Mesenchymal stem cell (in vitro differentiated cells and primary cell): ENCODE measurements at regions not wholly inside any gene's neighbourhood (a gene's known extent, or its start where the extent isn't known, plus 50 kb on each side); places are given as distances from the start of the nearest gene placed in this dataset.

Source experiments
- DNase-seq: peaks from one replicate; pipeline ENCODE4 v3.0.0-alpha.2; 2013
- H2AFZ ChIP-seq: one replicate; pipeline ENCODE4 v1.6.1; 2013; ENCODE audit warnings: low read depth, mild to moderate bottlenecking, control low read depth, inconsistent platforms, low read length, moderate library complexity
- H2AK5ac ChIP-seq: 2 replicates; pipeline ENCODE4 v1.6.1; 2013; ENCODE audit warnings: low read length, moderate library complexity, mild to moderate bottlenecking, inconsistent platforms; ENCODE audit not compliant: severe bottlenecking
- H2BK120ac ChIP-seq: one replicate; pipeline ENCODE4 v1.6.1; 2013; ENCODE audit warnings: low read depth, mild to moderate bottlenecking, inconsistent platforms, low read length, moderate library complexity
- H2BK12ac ChIP-seq, 2 experiments: one replicate each; pipeline ENCODE4 v1.6.1; 2013; ENCODE audit warnings: inconsistent platforms in 2 of 2, low read length in 2 of 2, mild to moderate bottlenecking in 2 of 2, moderate library complexity in 2 of 2, control low read depth in 1 of 2
- H2BK15ac ChIP-seq: one replicate; pipeline ENCODE4 v1.6.1; 2013; ENCODE audit warnings: mild to moderate bottlenecking, low read depth, inconsistent platforms; ENCODE audit not compliant: poor library complexity, severe bottlenecking
- H2BK5ac ChIP-seq: 2 replicates; pipeline ENCODE4 v1.6.1; 2013; ENCODE audit warnings: low read depth, mild to moderate bottlenecking, low read length, control low read depth, inconsistent platforms; ENCODE audit not compliant: poor library complexity, severe bottlenecking
- H3K14ac ChIP-seq, 2 experiments: one replicate each; pipeline ENCODE4 v1.6.1; 2013; ENCODE audit warnings: inconsistent platforms in 2 of 2, low read length in 2 of 2, control low read depth in 1 of 2, mild to moderate bottlenecking in 1 of 2, moderate library complexity in 1 of 2
- H3K18ac ChIP-seq, 2 experiments: one replicate each; pipeline ENCODE4 v1.6.1; 2013; ENCODE audit warnings: inconsistent platforms in 2 of 2, low read length in 2 of 2, control low read depth in 1 of 2, low read depth in 1 of 2, mild to moderate bottlenecking in 1 of 2
- H3K23ac ChIP-seq, 2 experiments: one replicate each; pipeline ENCODE4 v1.6.1; 2013; ENCODE audit warnings: inconsistent platforms in 2 of 2, low read length in 2 of 2, mild to moderate bottlenecking in 2 of 2, moderate library complexity in 2 of 2, control low read depth in 1 of 2
- H3K27ac ChIP-seq: 2 replicates; pipeline ENCODE4 v1.5.1; 2013; ENCODE audit warnings: mild to moderate bottlenecking, moderate library complexity, low read length, control low read depth, inconsistent platforms; ENCODE audit not compliant: poor library complexity, severe bottlenecking
- H3K27me3 ChIP-seq, 2 experiments: 2 replicates each; pipeline versions ENCODE4 v1.6.1 to v1.7.0; 2013; ENCODE audit warnings: low read length in 2 of 2, mild to moderate bottlenecking in 2 of 2, moderate library complexity in 2 of 2, control low read depth in 1 of 2, inconsistent platforms in 1 of 2; ENCODE audit not compliant: control insufficient read depth in 1 of 2, insufficient read depth in 1 of 2
- H3K36me3 ChIP-seq, 2 experiments: 2 replicates each; pipeline versions ENCODE4 v1.6.1 to v1.7.0; 2013; ENCODE audit warnings: low read length in 2 of 2, control low read depth in 1 of 2, inconsistent platforms in 1 of 2, low read depth in 1 of 2, mild to moderate bottlenecking in 1 of 2; ENCODE audit not compliant: insufficient read depth in 2 of 2, control insufficient read depth in 1 of 2
- H3K4ac ChIP-seq, 2 experiments: one replicate each; pipeline ENCODE4 v1.6.1; 2013; ENCODE audit warnings: inconsistent platforms in 2 of 2, low read length in 2 of 2, mild to moderate bottlenecking in 2 of 2, moderate library complexity in 2 of 2, control low read depth in 1 of 2, low read depth in 1 of 2
- H3K4me1 ChIP-seq: 2 replicates; pipeline ENCODE4 v1.6.1; 2013; ENCODE audit warnings: low read depth, low read length, control low read depth; ENCODE audit not compliant: control insufficient read depth, insufficient read depth
- H3K4me2 ChIP-seq: 2 replicates; pipeline ENCODE4 v1.6.1; 2013; ENCODE audit warnings: low read length, mild to moderate bottlenecking, inconsistent platforms; ENCODE audit not compliant: poor library complexity, severe bottlenecking
- H3K4me3 ChIP-seq, 2 experiments: 2 replicates each; pipeline versions ENCODE4 v1.5.1 to v1.7.0; 2013; ENCODE audit warnings: low read length in 2 of 2, mild to moderate bottlenecking in 2 of 2, control low read depth in 1 of 2, low read depth in 1 of 2; ENCODE audit not compliant: insufficient read depth in 1 of 2
- H3K79me1 ChIP-seq: replicated peaks from 2 replicates; pipeline ENCODE4 v1.6.1; 2013; ENCODE audit warnings: mild to moderate bottlenecking, control low read depth, low read length, inconsistent platforms; ENCODE audit not compliant: poor library complexity, severe bottlenecking
- H3K9ac ChIP-seq: 2 replicates; pipeline ENCODE4 v1.7.0; 2013; ENCODE audit warnings: mild to moderate bottlenecking, low read length, moderate library complexity
- H3K9me3 ChIP-seq: 2 replicates; pipeline ENCODE4 v1.7.0; 2013; ENCODE audit warnings: mild to moderate bottlenecking, low read length; ENCODE audit not compliant: control insufficient read depth
- H4K8ac ChIP-seq: one replicate; pipeline ENCODE4 v1.6.1; 2013; ENCODE audit warnings: inconsistent platforms, mild to moderate bottlenecking, low read length, moderate library complexity
- H4K91ac ChIP-seq: one replicate; pipeline ENCODE4 v1.6.1; 2013; ENCODE audit warnings: mild to moderate bottlenecking, low read length, inconsistent platforms
- WGBS: methylation state at CpG from one replicate; pipeline ENCODE4 v1.1.7; 2013; ENCODE audit warnings: mixed read lengths; 5-methylcytosine and 5-hydroxymethylcytosine counted together

DNA sequence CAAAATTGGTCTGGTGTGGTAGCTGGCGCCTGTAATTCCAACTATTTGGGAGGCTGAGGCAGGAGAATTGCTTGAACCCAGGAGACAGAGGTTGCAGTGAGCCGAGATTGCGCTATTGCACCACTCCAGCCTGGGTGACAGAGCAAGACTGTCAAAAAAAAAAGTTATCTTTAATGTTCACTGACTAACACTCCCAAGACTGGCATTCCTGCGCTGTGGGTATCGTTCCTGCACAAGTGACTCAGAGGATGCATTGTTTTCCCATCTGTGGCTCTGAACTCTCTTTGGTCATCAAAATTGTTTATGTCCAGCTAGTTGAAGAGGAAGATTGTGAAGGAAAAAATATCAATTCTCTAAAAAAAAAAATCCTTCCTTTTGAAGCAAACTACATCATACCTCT, 539.0 kb downstream of the SOX11 start:
- Histone ChIP-seq H3K4ac (no peak overlapping the region), H3K9me3 (peaks cover 12% of the 10 kb centered on the region), H3K14ac (no peak overlapping the region), H2AFZ (no peak overlapping the region), H3K9ac (no peak overlapping the region), H2BK120ac (no peak overlapping the region), H3K36me3 (no peaks in the 10 kb centered on the region), H4K8ac (no peak overlapping the region), H3K4me2 (no peak overlapping the region), H2BK12ac (no peak overlapping the region), H3K23ac (no peak overlapping the region), H2AK5ac (no peak overlapping the region), H3K79me1 (no peaks in the 10 kb centered on the region), H4K91ac (no peak overlapping the region), H2BK15ac (no peak overlapping the region), H2BK5ac (no peak overlapping the region), H3K4me3 (no peak overlapping the region), H3K27ac (no peak overlapping the region), H3K4me1 (no peaks in the 10 kb centered on the region), H3K18ac (no peak overlapping the region), H3K27me3 (no peaks in the 10 kb centered on the region)
- no peak for DNase-seq
- 94% methylated on average over 4 of the region's 5 CpGs for WGBS

GRCh38 chr2:6233993-6234392, 541.8 kb downstream of the SOX11 start:
- H3K27me3 ChIP-seq = no peaks in the 10 kb centered on the region
- H2BK5ac ChIP-seq = no peak overlapping the region
- H2BK15ac ChIP-seq = no peak overlapping the region
- H2BK120ac ChIP-seq = no peak overlapping the region
- no peak overlapping the region for H3K14ac ChIP-seq
- H2AFZ ChIP-seq = no peak overlapping the region
- H2AK5ac ChIP-seq = no peak overlapping the region
- H3K4me3 ChIP-seq = no peak overlapping the region
- DNase-seq = no peak
- no peak overlapping the region for H3K9ac ChIP-seq
- H3K27ac ChIP-seq = no peak overlapping the region
- peaks cover 15% of the 10 kb centered on the region for H3K9me3 ChIP-seq
- no peak overlapping the region for H3K18ac ChIP-seq
- H3K23ac ChIP-seq = no peak overlapping the region
- no peaks in the 10 kb centered on the region for H3K4me1 ChIP-seq
- no peaks in the 10 kb centered on the region for H3K36me3 ChIP-seq
- no peak overlapping the region for H2BK12ac ChIP-seq
- WGBS = 85% methylated on average over 4 of the region's 4 CpGs
- no peaks in the 10 kb centered on the region for H3K79me1 ChIP-seq
- no peak overlapping the region for H3K4ac ChIP-seq
- no peak overlapping the region for H4K91ac ChIP-seq
- H3K4me2 ChIP-seq = no peak overlapping the region
- no peak overlapping the region for H4K8ac ChIP-seq

DNA sequence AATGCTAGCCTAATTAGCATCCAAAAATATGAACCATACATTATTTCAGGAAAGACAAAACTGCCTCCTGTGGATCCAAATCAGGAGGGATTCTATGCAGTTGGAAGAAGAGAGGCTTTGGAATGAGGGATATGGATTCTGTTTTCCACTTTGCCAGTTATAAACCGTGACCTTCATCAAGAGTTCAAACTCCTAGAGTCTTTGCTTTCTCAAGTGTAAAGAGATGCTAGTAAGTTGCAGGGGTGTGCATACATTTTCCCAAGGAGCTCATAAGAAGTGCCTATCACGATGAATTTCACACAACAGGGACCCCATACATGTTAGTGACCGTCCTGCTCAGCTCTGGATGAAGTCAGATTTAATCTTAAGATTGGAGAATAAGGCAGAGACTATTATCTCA, 542.5 kb downstream of the SOX11 start:
- no peak overlapping the region for H4K8ac ChIP-seq
- no peak overlapping the region for H3K4me2 ChIP-seq
- H4K91ac ChIP-seq = no peak overlapping the region
- peaks cover 15% of the 10 kb centered on the region for H3K9me3 ChIP-seq
- no peaks in the 10 kb centered on the region for H3K79me1 ChIP-seq
- H3K14ac ChIP-seq = no peak overlapping the region
- H3K18ac ChIP-seq = no peak overlapping the region
- H3K4me3 ChIP-seq = no peak overlapping the region
- no peak overlapping the region for H3K23ac ChIP-seq
- no peak overlapping the region for H2BK5ac ChIP-seq
- no peak overlapping the region for H3K4ac ChIP-seq
- no peak overlapping the region for H3K27ac ChIP-seq
- no CpG with 5 or more reads among the region's 3 CpGs for WGBS
- no peak overlapping the region for H2BK120ac ChIP-seq
- H3K9ac ChIP-seq = no peak overlapping the region
- H2BK12ac ChIP-seq = no peak overlapping the region
- no peak overlapping the region for H2BK15ac ChIP-seq
- no peaks in the 10 kb centered on the region for H3K4me1 ChIP-seq
- H2AK5ac ChIP-seq = no peak overlapping the region
- no peaks in the 10 kb centered on the region for H3K36me3 ChIP-seq
- no peak overlapping the region for H2AFZ ChIP-seq
- no peak for DNase-seq
- H3K27me3 ChIP-seq = no peaks in the 10 kb centered on the region

DNA sequence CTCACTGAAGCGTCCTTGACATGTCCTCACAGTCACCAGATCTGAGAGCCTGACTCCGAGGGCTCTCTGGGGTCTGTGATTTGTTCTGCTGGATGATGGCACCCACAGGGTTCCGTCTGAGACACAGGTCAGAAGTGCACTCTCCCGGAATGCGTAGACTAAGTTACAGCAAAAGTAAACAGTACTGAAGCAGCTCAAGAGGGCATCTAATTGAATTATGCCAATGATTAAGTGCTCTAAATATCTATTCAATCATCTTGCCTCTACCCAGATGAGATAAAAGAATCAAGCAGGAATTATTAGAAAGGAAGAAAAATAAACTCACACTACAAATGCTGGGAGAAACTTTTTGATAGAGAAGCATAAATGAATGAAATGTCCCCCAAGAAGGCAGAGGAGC, 544.1 kb downstream of the SOX11 start:
- no peak overlapping the region for H3K4me3 ChIP-seq
- no peak overlapping the region for H2BK15ac ChIP-seq
- no peak overlapping the region for H2BK5ac ChIP-seq
- no peak overlapping the region for H3K18ac ChIP-seq
- no peak overlapping the region for H2BK120ac ChIP-seq
- no peak overlapping the region for H2AK5ac ChIP-seq
- no peaks in the 10 kb centered on the region for H3K36me3 ChIP-seq
- no peak overlapping the region for H3K9ac ChIP-seq
- H3K27ac ChIP-seq = no peak overlapping the region
- WGBS = 66% methylated on average over 3 of the region's 5 CpGs
- DNase-seq = no peak
- H3K79me1 ChIP-seq = no peaks in the 10 kb centered on the region
- no peaks in the 10 kb centered on the region for H3K4me1 ChIP-seq
- H3K23ac ChIP-seq = no peak overlapping the region
- H3K4ac ChIP-seq = no peak overlapping the region
- no peaks in the 10 kb centered on the region for H3K27me3 ChIP-seq
- H2BK12ac ChIP-seq = no peak overlapping the region
- H4K91ac ChIP-seq = no peak overlapping the region
- H4K8ac ChIP-seq = no peak overlapping the region
- H3K4me2 ChIP-seq = no peak overlapping the region
- no peak overlapping the region for H3K14ac ChIP-seq
- no peak overlapping the region for H2AFZ ChIP-seq
- peaks cover 13% of the 10 kb centered on the region for H3K9me3 ChIP-seq
